ENCODE measurements at regions not wholly inside any gene's neighbourhood (a gene's known extent, or its start where the extent isn't known, plus 50 kb on each side); places are given as distances from the start of the nearest gene placed in this dataset.

GRCh38 chr2:173761603-173762119 lies 203.5 kb downstream of the SP3 start:
- intact Hi-C loops (cut with micrococcal nuclease) = no loop called here

- intact Hi-C loops (cut with micrococcal nuclease) = no loop called here
Observed at GRCh38 chr2:173762221-173762620, 203.0 kb downstream of the SP3 start.

GRCh38 chr2:173762864-173763263 lies 202.3 kb downstream of the SP3 start:
- intact Hi-C loops (cut with micrococcal nuclease) = no loop called here

GRCh38 chr2:173763641-173764040 lies 201.5 kb downstream of the SP3 start:
- intact Hi-C loops (cut with micrococcal nuclease) = no loop called here

GRCh38 chr2:173764094-173764493 lies 201.1 kb downstream of the SP3 start:
- intact Hi-C loops (cut with micrococcal nuclease) = no loop called here

GRCh38 chr2:173766537-173767289 lies 198.5 kb downstream of the SP3 start:
- intact Hi-C loops (cut with micrococcal nuclease) = no loop called here

GRCh38 chr2:173770947-173771678 lies 194.1 kb downstream of the SP3 start:
- intact Hi-C loops (cut with micrococcal nuclease) = loop anchor here (10.0 kb wide), 1 partner anchor 274 kb away; no protein-coding TSS in a partner anchor

- intact Hi-C loops (cut with micrococcal nuclease) = loop anchor here (10.0 kb wide), 1 partner anchor 273 kb away; no protein-coding TSS in a partner anchor
Observed at GRCh38 chr2:173772205-173772604, 193.0 kb downstream of the SP3 start.

- intact Hi-C loops (cut with micrococcal nuclease) = loop anchor here (10.0 kb wide), 1 partner anchor 272 kb away; no protein-coding TSS in a partner anchor
Observed at GRCh38 chr2:173773076-173773475, 192.1 kb downstream of the SP3 start.

GRCh38 chr2:173775440-173775839 lies 189.7 kb downstream of the SP3 start:
- intact Hi-C loops (cut with micrococcal nuclease) = loop anchor here (10.0 kb wide), 1 partner anchor 269 kb away; no protein-coding TSS in a partner anchor

GRCh38 chr2:173782681-173783080 lies 182.5 kb downstream of the SP3 start:
- intact Hi-C loops (cut with micrococcal nuclease) = no loop called here

GRCh38 chr2:173783382-173783781 lies 181.8 kb downstream of the SP3 start:
- intact Hi-C loops (cut with micrococcal nuclease) = no loop called here

GRCh38 chr2:173785813-173786212 lies 179.4 kb downstream of the SP3 start:
- intact Hi-C loops (cut with micrococcal nuclease) = no loop called here

- intact Hi-C loops (cut with micrococcal nuclease) = no loop called here
Observed at GRCh38 chr2:173791502-173791901, 173.7 kb downstream of the SP3 start.

- intact Hi-C loops (cut with micrococcal nuclease) = no loop called here
Observed at GRCh38 chr2:173792166-173792565, 173.0 kb downstream of the SP3 start.

- intact Hi-C loops (cut with micrococcal nuclease) = no loop called here
Observed at GRCh38 chr2:173792741-173793140, 172.4 kb downstream of the SP3 start.

- intact Hi-C loops (cut with micrococcal nuclease) = no loop called here
Observed at GRCh38 chr2:173793709-173794565, 171.2 kb downstream of the SP3 start.

GRCh38 chr2:173797586-173798263 lies 167.4 kb downstream of the SP3 start:
- intact Hi-C loops (cut with micrococcal nuclease) = no loop called here

GRCh38 chr2:173802518-173802917 lies 162.7 kb downstream of the SP3 start:
- intact Hi-C loops (cut with micrococcal nuclease) = no loop called here

- intact Hi-C loops (cut with micrococcal nuclease) = no loop called here
Observed at GRCh38 chr2:173803449-173803848, 161.7 kb downstream of the SP3 start.

GRCh38 chr2:173806761-173807160 lies 158.4 kb downstream of the SP3 start:
- intact Hi-C loops (cut with micrococcal nuclease) = no loop called here

All from T-helper 1 cell treated with Interleukin-12 subunit alpha and Interleukin-12 subunit beta and Interleukin-4 antibody, amounts not matched to agents 30 ng/mL and 1 ng/mL, for 36 hours (primary cell).